Thyroid gland (tissue), 4 donors: ENCODE measurements at regions not wholly inside any gene's neighbourhood (a gene's known extent, or its start where the extent isn't known, plus 50 kb on each side); places are given as distances from the start of the nearest gene placed in this dataset.

Source experiments
- POLR2A ChIP-seq, 2 donors: fragments of 450-650 bp; IDR thresholded peaks; one replicate each; pipeline ENCODE4 v1.6.1; 2017; ENCODE audit warnings: antibody characterized with exemption in 2 of 2, mild to moderate bottlenecking in 2 of 2, moderate library complexity in 1 of 2
- TF ChIP-seq, protein P1 (sequence below), 6 experiments: fragments of 200-600 bp in 3 of 6; fragments of 450-650 bp in 3 of 6; sonication (generic) in 3 of 6; IDR thresholded peaks; one replicate each; pipeline ENCODE4 v1.5.1; 2016 to 2019; ENCODE audit warnings: antibody characterized with exemption in 6 of 6, mild to moderate bottlenecking in 2 of 6, inconsistent platforms in 1 of 6, moderate library complexity in 1 of 6

- TF ChIP-seq, protein P1, sequence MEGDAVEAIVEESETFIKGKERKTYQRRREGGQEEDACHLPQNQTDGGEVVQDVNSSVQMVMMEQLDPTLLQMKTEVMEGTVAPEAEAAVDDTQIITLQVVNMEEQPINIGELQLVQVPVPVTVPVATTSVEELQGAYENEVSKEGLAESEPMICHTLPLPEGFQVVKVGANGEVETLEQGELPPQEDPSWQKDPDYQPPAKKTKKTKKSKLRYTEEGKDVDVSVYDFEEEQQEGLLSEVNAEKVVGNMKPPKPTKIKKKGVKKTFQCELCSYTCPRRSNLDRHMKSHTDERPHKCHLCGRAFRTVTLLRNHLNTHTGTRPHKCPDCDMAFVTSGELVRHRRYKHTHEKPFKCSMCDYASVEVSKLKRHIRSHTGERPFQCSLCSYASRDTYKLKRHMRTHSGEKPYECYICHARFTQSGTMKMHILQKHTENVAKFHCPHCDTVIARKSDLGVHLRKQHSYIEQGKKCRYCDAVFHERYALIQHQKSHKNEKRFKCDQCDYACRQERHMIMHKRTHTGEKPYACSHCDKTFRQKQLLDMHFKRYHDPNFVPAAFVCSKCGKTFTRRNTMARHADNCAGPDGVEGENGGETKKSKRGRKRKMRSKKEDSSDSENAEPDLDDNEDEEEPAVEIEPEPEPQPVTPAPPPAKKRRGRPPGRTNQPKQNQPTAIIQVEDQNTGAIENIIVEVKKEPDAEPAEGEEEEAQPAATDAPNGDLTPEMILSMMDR (IDR thresholded peaks at IDR 0.05), result no peak
- no peak for TF ChIP-seq POLR2A (IDR thresholded peaks at IDR 0.05)
Measured at GRCh38 chr5:102638316-102638715, 116.8 kb upstream of the PAM start.
